ENCODE measurements at regions not wholly inside any gene's neighbourhood (a gene's known extent, or its start where the extent isn't known, plus 50 kb on each side); places are given as distances from the start of the nearest gene placed in this dataset.
A peak's percentile ranks its signal among the peaks of the same experiment; 100 is the strongest.
"Not testable (repeated sequence)": the region's sequence is repeated elsewhere in the genome, so short reads cannot be mapped to it uniquely, and the experiment has no call there.

DNA sequence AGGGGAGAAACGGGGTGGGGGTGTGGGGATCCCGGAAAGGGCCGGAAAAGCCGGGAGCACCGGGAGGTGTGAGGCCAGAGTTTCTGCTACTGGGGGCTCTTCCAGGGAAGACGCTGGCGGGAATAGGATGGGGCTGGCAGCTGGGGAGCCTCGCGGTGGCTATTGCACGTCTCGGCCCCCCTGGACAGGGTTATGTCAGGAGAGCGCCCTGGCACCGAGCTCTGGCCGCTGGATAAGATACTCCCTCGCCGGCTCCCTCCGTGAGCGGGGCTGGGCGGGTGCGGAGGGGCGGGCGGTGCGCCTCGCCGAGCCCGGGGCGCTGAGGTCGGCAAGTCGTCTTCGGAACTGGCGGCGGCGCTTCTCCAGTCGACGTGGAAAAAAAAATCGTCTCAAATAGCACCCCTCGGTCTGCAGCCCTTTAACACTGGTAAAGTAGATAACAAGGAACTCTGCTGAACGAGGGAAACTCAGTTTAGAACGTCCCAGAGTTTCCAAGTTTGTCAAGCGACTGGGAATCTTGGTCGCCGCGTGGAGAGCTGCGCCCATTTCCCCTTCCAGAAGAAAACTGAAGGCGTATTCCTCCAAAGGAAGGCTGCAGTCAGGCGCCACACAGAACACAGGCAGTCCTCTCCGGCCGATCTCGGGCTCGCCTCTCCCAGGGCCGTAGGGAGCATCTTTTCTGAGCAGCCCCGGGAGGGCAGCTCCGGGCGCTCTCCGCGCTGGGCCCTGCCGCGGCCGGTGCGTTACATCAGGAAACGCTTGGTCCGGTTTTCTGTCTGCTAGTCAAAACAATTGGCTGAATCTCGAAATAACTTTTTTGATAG lies 115.1 kb downstream of the KCNRG start:
- DNase-seq: no peak

DNA sequence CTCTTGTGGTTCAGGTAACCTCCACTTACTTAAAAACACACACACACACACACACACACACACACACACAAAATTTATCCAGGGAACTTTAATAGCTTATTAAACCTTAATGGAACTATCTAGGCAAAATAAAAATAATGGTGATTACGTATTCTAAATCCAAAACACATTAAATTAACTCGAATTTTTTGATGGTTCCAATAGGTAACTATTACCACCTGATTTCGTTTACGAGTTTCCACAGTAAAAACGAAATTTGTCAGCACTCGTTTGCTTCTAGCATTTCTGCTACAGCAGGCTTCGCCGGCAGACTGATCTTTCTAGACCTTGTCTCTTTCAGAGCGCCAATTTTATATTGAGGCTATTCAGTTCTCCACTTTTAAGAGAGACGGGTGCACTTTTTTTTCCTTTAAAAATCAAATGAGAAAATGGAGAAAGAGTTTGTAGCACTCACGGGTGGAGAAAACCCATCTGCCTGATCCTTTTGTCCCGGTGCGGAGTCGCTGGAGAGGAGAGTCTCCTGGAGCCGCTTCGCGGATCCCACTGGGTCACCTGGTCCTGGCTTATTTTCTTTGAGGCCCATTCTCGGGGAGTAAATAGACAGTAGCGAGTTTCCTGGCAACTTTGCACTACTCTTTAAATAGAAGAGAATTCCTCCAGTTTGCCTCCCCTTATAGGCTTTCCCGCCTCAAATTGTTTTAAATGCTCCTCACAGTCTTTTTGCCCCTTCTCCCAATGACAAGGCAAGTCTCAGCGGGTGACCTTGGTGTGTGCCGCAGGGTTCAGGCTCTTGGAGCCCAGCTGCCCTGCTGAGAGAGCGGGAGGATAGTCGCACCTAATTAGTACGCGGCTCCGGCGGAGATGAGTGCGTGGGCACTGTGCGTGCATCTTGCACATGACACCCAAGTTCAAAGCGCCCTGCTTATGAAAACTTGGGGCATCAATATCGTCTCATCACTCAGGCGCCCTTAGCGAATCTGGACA lies 117.0 kb downstream of the KCNRG start:
- no peak for DNase-seq

DNA sequence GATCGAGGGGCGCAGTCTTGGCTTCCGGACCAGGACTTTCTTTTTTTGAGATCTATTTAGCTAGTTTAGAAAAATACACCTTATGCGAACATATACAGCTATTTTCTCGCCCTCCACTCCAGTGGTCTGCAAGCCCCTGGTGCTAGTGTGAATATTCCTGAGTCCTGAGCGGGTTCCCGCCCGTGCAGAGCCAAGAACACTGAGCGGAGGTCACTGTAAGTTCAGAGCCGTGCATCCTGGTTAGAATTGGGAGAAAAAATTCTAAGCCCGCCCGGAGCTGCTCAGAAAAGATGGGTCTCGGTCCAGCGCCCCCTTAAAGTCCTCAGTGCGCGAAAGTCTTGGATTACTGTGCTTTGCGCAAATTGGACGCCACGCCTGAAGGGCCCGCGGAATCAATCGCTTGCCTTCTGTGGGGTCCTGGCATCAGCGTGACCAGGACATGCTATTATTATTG lies 117.7 kb downstream of the KCNRG start:
- no peak for DNase-seq

DNA sequence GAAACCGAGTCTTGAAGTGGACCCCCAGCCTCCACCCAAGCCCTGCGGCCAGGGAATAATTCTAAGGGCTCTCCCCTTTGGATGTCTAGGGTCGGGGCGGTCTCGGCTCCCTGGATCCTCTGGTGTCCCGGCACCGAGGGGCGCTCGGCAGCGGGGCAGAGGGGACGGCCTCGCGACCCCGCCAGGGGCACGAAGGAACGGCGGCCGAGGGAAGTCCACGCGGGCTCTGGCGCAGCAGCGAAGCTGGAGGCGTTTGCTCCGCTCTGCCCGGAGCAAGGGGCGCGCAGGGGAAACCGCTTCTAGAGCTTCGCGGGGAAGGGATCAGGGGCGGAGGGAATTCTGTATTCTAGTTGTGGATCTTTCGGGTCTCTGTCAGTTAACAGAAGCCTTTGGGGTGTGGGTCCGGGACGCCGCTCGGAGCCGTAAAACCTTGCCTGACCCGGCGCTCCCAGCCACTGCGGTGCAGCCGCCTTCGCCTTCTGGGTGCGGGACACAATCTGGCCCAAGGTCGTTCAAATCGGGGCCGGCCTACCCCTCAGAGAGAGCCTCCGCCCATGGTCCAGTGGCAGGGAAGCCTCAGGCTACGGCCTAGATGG lies 118.2 kb downstream of the KCNRG start:
- no peak for DNase-seq

DNA sequence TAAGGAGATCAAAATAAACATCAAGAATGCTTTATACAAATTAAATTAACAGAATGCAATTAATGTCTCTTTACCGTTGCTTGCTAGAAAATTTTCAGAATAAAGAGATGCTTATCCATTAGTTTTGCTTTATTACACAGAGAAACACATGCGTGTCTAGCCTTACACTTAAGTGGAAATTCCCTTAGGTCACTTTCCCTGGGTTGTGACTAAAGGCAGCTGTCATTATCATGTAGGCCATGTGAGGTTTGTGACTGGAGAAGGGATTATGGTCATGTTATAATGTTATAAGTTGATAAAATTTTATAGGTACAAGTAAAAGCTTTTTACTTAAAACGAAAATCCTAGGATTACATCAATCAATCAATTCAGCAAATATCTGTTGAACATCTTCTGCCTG lies 121.0 kb downstream of the KCNRG start:
- DNase-seq: no peak

DNA sequence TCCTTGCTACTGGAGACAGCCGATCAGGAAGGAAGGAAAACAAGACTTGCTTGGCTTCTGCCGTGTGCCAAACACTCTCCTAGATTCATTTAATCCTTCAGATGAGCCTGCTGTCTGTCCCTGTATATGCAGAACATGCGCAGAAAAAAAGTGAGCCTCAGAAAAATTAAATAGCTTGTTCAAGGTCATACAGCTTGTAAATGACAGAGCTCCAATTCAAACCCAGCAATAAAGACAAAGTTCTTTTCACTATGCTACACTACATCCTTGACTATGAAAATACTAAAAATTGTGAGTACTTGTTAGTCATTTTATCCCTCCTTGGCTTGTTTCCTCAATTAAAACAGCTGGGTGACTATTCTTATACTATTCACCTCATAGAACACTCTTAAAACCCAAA lies 121.4 kb downstream of the KCNRG start:
- no peak for DNase-seq

DNA sequence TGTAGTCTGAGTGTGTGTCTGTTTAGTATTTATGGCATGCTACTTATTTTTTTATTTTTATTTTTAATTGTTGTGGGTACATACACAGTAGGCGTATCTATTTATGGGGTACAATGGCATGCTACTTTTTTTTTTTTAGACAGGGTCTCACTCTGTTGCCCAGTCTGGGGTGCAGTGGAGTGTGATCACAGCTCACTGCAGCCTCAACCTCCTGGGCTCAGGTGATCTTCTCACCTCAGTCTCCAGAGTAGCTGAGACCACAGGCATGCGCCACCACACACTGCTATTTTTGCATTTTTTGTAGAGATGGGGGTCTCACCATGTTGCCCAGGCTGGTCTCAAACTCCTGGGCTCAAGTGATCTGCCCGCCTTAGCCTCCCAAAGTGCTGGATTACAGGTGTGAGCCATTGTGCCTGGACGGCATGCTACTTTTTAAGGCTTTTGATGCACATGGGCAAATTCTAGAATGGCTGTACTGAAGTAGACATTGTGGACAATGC lies 124.2 kb downstream of the KCNRG start:
- DNase-seq: not testable (repeated sequence)

DNA sequence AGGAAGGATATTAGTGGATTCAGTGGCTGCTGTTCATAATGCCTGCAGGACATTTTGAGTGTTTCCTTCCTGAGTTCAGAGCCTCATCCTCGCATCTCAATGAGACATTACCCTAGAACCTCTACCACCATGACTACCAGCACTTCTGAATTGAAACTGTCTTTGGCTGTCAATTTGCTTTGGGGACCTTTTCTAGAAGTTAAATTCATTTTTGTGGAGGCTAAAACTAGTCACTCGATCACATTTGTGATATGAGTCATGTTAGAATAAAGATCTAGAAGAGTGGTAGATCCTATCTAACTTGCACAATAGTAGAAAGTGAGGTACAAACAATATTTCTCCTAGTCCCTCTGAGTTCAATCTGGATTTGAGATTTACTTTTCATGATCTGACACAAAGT lies 124.9 kb downstream of the KCNRG start:
- DNase-seq: no peak

DNA sequence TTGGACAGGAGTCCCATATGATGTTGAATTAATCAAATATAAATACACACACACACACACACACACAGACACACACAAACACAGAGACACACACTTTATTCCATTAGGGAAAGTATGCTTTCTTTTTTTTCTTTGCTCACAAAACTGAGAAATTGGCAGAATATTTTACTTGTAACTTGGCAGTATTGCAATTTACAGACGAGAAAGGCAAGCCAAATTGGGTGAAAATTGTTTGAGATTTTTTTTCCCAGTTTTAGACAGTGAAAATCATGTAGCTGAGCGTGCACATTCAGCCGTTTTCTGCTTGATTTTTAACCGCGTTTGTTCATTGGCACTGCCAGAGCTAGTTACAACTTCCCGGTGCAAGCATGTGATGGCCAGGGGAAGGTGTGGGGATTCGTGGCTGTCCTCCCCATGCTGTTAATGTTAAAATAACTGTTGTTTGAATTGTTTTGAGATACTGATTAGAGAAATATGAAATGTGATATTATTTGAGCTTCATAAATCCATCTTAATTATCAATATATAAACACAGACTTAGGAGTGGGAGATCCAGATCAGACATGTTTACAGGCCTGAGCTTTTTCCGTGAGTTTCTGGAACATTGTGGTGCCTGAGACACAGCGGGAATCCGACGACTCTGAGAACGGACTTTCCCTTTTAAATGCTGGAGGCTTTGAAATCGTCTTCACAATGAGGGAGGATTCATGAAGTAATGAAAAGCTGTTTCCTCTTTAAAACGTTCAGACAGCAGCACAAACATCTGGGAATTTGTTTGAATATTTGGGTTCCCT lies 125.5 kb downstream of the KCNRG start:
- DNase-seq: peak; percentile 15

DNA sequence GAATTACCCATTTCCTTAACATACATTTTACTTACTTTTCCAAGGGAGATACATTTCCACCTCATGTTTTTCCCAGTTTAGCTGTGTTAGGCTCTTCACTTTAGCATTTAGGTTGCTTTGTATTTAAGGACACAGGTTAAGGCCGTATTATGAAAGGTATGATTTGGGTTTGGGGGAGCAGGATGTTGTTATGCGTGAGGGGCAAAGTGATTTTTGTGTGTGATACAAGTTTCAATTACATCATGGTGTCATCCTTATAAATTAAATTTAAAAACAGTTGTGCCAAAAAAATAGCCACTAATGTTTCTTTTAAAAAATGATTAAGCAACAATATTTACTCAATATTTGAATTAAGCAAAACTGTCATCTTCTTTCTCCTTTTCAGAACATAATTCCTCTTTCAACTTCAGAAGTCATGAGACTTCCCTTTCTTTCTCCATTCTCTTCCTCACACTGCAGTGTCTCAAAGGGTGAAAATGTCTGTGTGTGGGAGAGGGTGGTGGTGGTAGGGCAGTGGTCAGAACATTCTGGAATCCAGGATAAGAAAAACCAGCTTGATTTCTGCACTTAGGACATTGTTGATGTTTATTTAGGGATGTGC lies 126.2 kb downstream of the KCNRG start:
- DNase-seq: no peak

DNA sequence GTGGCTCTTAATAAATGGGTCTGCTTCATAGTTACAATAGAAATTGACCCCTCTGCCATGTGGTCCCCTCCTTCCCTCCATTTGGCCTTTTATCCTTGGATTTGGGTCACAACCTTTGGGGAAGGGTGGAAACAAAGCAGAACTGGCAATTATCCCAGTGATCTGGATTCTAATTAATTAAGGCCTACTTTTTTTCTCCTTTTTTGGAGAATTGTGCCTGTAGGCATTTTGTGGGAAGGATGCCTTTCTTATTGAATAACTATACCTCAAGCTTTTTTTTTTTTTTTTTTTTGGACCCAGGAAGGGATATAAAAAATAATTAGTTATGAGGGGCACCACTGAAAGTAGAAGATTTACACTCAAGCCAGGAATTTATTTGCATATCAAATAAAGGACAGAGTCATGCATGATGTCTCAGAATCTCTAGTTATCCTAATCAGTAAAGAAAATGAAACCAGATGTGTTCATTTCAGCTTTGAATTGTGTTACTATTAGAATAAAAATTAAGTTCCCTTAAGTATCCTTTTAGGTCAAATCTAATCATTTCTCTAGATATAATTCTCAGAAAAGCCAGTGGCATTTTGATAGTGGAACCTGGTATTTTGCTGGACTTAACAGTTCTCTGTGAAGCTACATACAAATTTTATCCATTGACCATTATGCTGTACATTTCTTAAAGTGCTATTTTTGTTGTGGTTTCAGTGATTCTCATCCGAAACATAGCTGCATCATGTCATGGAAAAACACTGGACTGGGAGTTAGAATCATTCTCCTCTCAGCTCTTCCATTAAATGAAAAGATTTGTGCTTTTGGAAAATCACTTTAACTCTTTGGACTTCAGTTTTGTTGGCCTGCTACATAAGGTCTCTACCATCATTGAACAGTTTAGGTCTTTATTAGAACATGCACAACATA lies 129.3 kb downstream of the KCNRG start:
- no peak for DNase-seq

DNA sequence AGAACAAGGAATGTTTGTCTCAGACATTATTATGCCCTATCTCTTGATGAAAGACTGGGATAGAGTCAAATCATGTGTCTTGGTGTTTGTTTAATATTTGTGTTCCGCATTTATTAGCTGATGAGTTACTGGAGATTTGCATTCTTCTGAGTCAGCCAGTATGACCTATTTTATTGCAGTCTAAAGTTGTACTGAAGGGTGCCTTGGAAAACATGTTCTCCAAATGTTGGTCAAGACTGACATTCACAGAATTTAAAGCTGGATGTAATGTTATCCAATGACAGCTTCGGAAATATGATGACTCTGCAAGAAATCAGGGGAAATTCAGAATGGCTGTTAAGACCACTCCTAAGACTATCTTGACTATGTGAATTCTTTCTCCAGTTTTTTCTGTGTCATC lies 134.0 kb downstream of the KCNRG start:
- no peak for DNase-seq

DNA sequence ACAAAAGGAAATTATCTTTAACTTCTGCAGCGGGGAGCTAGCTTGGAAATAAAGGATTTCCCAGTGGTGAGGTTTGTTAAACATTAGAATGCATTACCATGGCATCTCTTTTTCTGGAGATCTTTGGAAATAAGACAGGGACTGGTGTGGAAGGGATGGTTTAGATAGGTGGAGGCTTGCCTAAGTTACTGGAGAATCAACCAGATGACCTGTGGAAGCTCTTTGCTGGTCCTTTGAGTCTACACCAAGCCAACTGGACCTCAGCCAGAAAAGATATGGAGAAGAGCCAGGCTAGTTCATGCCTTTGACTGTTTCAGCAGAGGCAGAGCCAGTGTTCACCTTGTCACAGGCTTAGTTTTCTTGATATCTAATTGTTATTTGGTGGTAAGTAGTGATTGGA lies 134.7 kb downstream of the KCNRG start:
- no peak for DNase-seq

DNA sequence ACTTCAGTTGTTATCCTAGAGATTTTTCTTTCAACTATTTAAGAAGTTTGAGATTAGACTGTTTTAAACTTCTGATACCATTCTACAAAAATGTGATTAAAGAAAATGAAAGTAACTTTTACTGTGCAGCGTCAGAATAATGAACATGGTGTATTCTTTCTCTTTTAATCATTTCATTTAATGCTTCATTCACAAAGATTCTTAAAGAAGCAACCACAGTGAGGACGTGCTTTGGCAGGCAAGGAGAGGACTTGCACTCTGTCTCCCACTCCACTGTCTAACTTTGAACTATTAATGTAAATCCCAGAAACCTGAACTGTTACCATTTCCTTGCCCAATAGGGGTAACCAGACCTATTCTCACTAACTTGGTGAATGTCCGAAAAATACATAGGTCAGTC lies 137.0 kb downstream of the KCNRG start:
- DNase-seq: no peak

DNA sequence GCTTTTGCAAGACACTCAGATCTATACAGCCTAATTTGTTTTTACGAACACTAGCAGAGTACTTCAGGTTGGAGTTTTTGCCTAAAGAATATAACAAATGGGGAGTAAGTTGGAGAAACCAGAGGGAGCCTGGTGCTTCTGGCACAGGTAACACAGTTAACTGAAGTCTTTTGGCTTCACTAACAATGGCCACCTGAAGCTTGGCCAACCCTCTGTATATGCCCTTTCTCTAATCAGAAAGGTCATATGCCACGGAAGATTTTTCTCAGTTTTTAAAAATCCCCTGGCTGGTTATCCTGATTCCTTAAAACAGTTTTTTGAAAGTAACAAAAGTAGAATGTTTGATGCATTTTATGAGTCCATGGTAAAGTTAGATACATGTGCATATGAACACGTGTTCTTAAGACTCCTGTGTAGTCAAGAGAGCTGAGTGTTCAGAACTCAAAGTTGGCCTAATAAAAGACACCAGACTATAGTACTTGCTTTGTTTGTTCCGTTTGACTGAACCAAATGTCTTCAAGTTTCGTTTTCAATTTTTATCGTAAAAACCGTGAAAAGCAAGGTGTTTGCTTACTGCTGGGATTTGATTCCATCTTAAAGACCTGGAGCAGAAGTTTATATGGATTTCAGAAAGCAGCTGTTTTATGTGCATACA lies 137.5 kb downstream of the KCNRG start:
- no peak for DNase-seq

DNA sequence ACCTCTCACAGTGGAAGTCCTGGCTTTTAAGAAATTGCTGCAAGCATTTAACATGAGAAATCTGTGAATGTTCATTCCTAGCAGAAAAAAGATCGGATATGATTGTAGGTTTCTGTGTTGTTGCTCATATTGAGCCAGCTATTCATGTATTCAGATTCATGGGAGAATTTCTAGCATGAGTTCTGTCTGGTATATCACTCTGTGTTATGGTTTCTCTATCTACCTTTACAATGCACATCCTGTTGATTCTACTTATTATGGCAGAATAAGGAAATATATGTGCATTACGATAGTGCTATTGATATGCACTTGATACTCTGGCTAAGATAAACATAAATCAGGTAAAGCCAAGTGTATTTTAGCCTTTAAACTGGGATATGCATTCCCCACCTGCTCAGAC lies 138.2 kb downstream of the KCNRG start:
- no peak for DNase-seq

DNA sequence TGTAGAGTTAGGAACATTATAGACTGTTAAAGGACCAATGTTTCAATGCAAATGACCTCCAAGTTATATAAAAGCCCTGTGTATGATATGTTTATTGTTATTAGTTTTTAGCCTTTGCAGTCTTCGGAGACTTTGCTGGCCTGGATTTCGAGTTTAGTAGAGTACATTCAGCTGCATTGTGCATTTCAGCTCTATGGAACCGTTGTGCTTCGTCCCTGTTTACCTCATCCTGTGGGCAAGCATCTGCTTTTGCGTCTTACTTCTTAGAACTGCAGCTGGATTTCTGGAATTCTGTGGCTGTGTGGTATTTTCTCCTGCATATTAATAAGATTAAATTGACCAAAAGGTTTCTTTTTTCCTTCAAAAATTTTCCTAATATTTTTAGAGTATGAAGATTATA lies 138.6 kb downstream of the KCNRG start:
- DNase-seq: no peak

DNA sequence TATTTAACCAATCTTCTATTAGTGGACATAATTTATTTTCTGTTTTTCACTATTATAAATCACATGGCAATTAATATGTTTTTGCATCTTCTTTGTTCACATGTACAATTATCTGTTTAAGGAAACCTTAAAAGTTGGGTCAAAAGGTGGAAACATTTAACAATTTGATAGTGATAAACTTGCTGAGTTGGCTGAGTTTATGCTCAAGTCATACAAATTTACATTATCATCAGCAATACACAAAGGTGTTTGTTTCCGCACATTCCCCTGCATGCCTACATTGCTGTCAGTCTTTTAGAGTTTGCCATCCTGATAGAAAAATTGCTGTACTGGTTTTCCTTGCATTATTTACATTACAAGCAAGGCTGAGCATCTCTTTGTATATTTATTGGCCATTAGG lies 139.5 kb downstream of the KCNRG start:
- no peak for DNase-seq

DNA sequence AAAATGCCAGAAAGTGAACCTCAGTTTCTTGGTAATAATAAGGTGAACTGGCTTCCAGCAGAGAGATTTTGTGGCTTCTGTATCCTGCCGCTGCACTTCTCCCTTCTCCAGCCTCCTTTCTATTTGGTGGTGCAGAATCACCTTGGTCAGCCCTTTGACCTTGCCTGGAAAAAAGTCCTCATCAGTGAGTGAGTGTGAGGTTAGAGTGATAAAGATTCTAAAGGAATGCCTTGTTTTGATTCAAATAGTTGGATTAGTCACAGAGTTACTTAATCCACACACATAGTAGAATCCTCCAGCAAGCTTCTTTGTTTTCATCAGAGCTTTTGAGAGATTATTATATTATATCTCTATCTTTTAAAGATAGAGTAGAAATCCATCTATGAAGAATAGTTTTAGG lies 140.9 kb downstream of the KCNRG start:
- DNase-seq: no peak

All from skin of body (tissue), 1 donor.